HepG2 (cell line): ENCODE measurements at regions not wholly inside any gene's neighbourhood (a gene's known extent, or its start where the extent isn't known, plus 50 kb on each side); places are given as distances from the start of the nearest gene placed in this dataset.

Experiments
- ATAC-seq: fragments of 200-7000 bp; cut with Tn5 transposase; 3 replicates; pipeline ENCODE4 v1.9.1; 2020; ENCODE audit warnings: mild to moderate bottlenecking, moderate library complexity
- BruUV-seq: library from RNA; stranded (reverse); fragments of 400-500 nt; replicated peaks from 2 replicates; lab custom pipeline; 2021; lab: Mats Ljungman, UMichigan
- CTCF ChIA-PET: fragments of 300-600 bp; formaldehyde crosslinking; extraction: SDS; loops from one replicate; lab custom pipeline; 2021; ENCODE audit warnings: low total read pairs, inconsistent platforms, low intra/inter-chr PET ratio; lab: Yijun Ruan, JAX
- POLR2A ChIA-PET: fragments of 350-600 bp; sonication (Branson Sonifier 250); formaldehyde crosslinking; loops from one replicate; lab custom pipeline; 2020; ENCODE audit warnings: antibody characterized with exemption, inconsistent platforms; lab: Yijun Ruan, JAX
- DNase-seq: peaks from one replicate; pipeline ENCODE4 v3.0.0-alpha.2; 2015; ENCODE audit warnings: low spot score
- FAIRE-seq: peaks from 3 replicates; lab custom pipeline; 2011; peaks lifted over from hg19 to GRCh38; lab: Jason Lieb, UNC
- H2AFZ ChIP-seq: one replicate; pipeline ENCODE4 v1.6.1; 2011; ENCODE audit warnings: low read length, inconsistent platforms
- H3K27ac ChIP-seq: fragments of 300-600 bp; 3 replicates; pipeline ENCODE4 v1.8.0; 2011; ENCODE audit warnings: mixed run types, mild to moderate bottlenecking, mixed read lengths, low read length, inconsistent platforms; ENCODE audit not compliant: insufficient read depth; ENCODE audit errors: extremely low read length
- H3K27me3 ChIP-seq, 2 experiments: fragments of 200-600 bp in 1 of 2; 2 replicates in 1 of 2; 3 replicates in 1 of 2; pipeline versions ENCODE4 v1.6.0 to v1.8.0; 2011; ENCODE audit warnings: low read length in 2 of 2, mild to moderate bottlenecking in 2 of 2, moderate library complexity in 2 of 2, inconsistent platforms in 1 of 2; ENCODE audit not compliant: insufficient read depth in 2 of 2, control insufficient read depth in 1 of 2
- H3K36me3 ChIP-seq, 2 experiments: fragments of 200-600 bp in 1 of 2; replicated peaks in 1 of 2; 2 replicates in 1 of 2; 3 replicates in 1 of 2; pipeline versions ENCODE4 v1.5.1 to v1.8.0; 2011; ENCODE audit warnings: low read length in 2 of 2, inconsistent platforms in 1 of 2; ENCODE audit not compliant: insufficient read depth in 2 of 2, control insufficient read depth in 1 of 2
- H3K4me1 ChIP-seq: 2 replicates; pipeline ENCODE4 v1.5.1; 2012; ENCODE audit warnings: low read length, inconsistent platforms; ENCODE audit not compliant: insufficient read depth
- H3K4me2 ChIP-seq: 2 replicates; pipeline ENCODE4 v1.6.0; 2011; ENCODE audit warnings: low read depth, low read length, inconsistent platforms
- H3K4me3 ChIP-seq, 3 experiments: fragments of 200-600 bp in 1 of 3; sonication (generic), shearing (Covaris generic) in 1 of 3; replicated peaks in 1 of 3; 2 replicates each; pipeline ENCODE4 v1.5.1; 2011 to 2016; ENCODE audit warnings: low read length in 3 of 3, inconsistent platforms in 2 of 3, low read depth in 2 of 3, mild to moderate bottlenecking in 2 of 3, control low read depth in 1 of 3, mixed read lengths in 1 of 3; ENCODE audit not compliant: insufficient read depth in 1 of 3
- H3K79me2 ChIP-seq: one replicate; pipeline ENCODE4 v1.6.1; 2011; ENCODE audit warnings: low read length, inconsistent platforms; ENCODE audit not compliant: insufficient read depth
- H3K9ac ChIP-seq: 2 replicates; pipeline ENCODE4 v1.6.0; 2011; ENCODE audit warnings: mild to moderate bottlenecking, low read depth, low read length, inconsistent platforms; ENCODE audit not compliant: insufficient read depth
- H3K9me3 ChIP-seq: 2 replicates; pipeline ENCODE4 v1.5.1; 2012; ENCODE audit warnings: mild to moderate bottlenecking, low read length
- H4K20me1 ChIP-seq: 2 replicates; pipeline ENCODE4 v1.6.0; 2011; ENCODE audit warnings: inconsistent platforms, mild to moderate bottlenecking, low read length, moderate library complexity; ENCODE audit not compliant: insufficient read depth
- BCL6 ChIP-seq: IDR thresholded peaks from 2 replicates; pipeline ENCODE4 v1.6.1; 2016; ENCODE audit warnings: missing genetic modification reagents, missing compliant biosample characterization
- GATAD2A ChIP-seq: IDR thresholded peaks from 2 replicates; pipeline ENCODE4 v1.6.1; 2016
- KLF9 ChIP-seq: IDR thresholded peaks from 2 replicates; pipeline ENCODE4 v1.6.1; 2016; ENCODE audit warnings: low read depth
- NFYC ChIP-seq: IDR thresholded peaks from 2 replicates; pipeline ENCODE4 v1.6.1; 2016; ENCODE audit warnings: missing genetic modification reagents, missing compliant biosample characterization
- SKIL ChIP-seq: sonication (generic); formaldehyde crosslinking; IDR thresholded peaks from 2 replicates; pipeline ENCODE4 v1.8.0; 2022; ENCODE audit warnings: missing genetic modification reagents, mild to moderate bottlenecking, moderate library complexity, borderline replicate concordance
- SRY ChIP-seq: sonication (generic); formaldehyde crosslinking; IDR thresholded peaks from 2 replicates; pipeline ENCODE4 v1.8.0; 2022; ENCODE audit warnings: mild to moderate bottlenecking, missing genetic modification reagents
- TAF1 ChIP-seq: sonication (generic); formaldehyde crosslinking; IDR thresholded peaks from 2 replicates; pipeline ENCODE4 v1.4.0; 2020; ENCODE audit warnings: missing genetic modification reagents
- U2AF1 ChIP-seq: fragments of 200-400 bp; formaldehyde crosslinking; optimal IDR thresholded peaks from 2 replicates; pipeline ENCODE3; 2017; ENCODE audit warnings: mild to moderate bottlenecking, low read depth, low read length
- ZC3H4 ChIP-seq: sonication (generic); formaldehyde crosslinking; IDR thresholded peaks from 2 replicates; pipeline ENCODE4 v1.4.0; 2020; ENCODE audit warnings: missing genetic modification reagents, borderline replicate concordance
- ZFAT ChIP-seq: sonication (generic); formaldehyde crosslinking; conservative IDR thresholded peaks from 2 replicates; pipeline ENCODE4 v1.8.1; 2023; ENCODE audit warnings: missing genetic modification reagents, inconsistent platforms
- ZMYM2 ChIP-seq: sonication (generic); formaldehyde crosslinking; IDR thresholded peaks from 2 replicates; pipeline ENCODE4 v1.8.0; 2022; ENCODE audit warnings: mild to moderate bottlenecking, missing genetic modification reagents
- ZNF232 ChIP-seq: sonication (generic); formaldehyde crosslinking; IDR thresholded peaks from 2 replicates; pipeline ENCODE4 v1.4.0; 2020; ENCODE audit warnings: missing genetic modification reagents, borderline replicate concordance
- ZNF280B ChIP-seq: sonication (generic); formaldehyde crosslinking; IDR thresholded peaks from 2 replicates; pipeline ENCODE4 v1.5.0; 2020; ENCODE audit warnings: missing genetic modification reagents, mild to moderate bottlenecking, borderline replicate concordance
- ZNF282 ChIP-seq: fragments of 450-650 bp; IDR thresholded peaks from 2 replicates; pipeline ENCODE4 v1.6.1; 2018; ENCODE audit not compliant: partially characterized antibody
- ZNF34 ChIP-seq: sonication (generic); formaldehyde crosslinking; IDR thresholded peaks from 2 replicates; pipeline ENCODE4 v1.4.0; 2020; ENCODE audit warnings: mild to moderate bottlenecking, missing genetic modification reagents, borderline replicate concordance
- ZNF451 ChIP-seq: sonication (generic); formaldehyde crosslinking; IDR thresholded peaks from 2 replicates; pipeline ENCODE4 v1.5.0; 2020; ENCODE audit warnings: mild to moderate bottlenecking, missing genetic modification reagents
- ZNF713 ChIP-seq: sonication (generic); formaldehyde crosslinking; IDR thresholded peaks from 2 replicates; pipeline ENCODE4 v1.4.0; 2020; ENCODE audit warnings: mild to moderate bottlenecking, missing genetic modification reagents
- ZSCAN20 ChIP-seq: sonication (generic); formaldehyde crosslinking; IDR thresholded peaks from 2 replicates; pipeline ENCODE4 v1.4.0; 2020; ENCODE audit warnings: missing genetic modification reagents, mild to moderate bottlenecking, borderline replicate concordance
- ZSCAN22 ChIP-seq: sonication (generic); formaldehyde crosslinking; IDR thresholded peaks from 2 replicates; pipeline ENCODE4 v1.4.0; 2020; ENCODE audit warnings: mild to moderate bottlenecking, missing genetic modification reagents
- WGBS: methylation state at CpG from one replicate; pipeline ENCODE4 v1.1.6; 2017; ENCODE audit warnings: low lambda C conversion rate; 5-methylcytosine and 5-hydroxymethylcytosine counted together
- in situ Hi-C: cut with HindIII; loops from 2 replicates; pipeline ENCODE4 v1.10.0; 2017; ENCODE audit warnings: low pct_unique_long_range_greater_than_20kb; ENCODE audit not compliant: extremely low pct_ligation_motif_present
- intact Hi-C: fragments of 100-400 bp; cut with micrococcal nuclease; formaldehyde crosslinking; loops from one replicate; pipeline ENCODE4 v1.10.0; 2022; ENCODE audit not compliant: unreplicated experiment

GRCh38 chr4:84091266-84091665, 407.8 kb downstream of the NKX6-1 start (continued):
- no peak for TF ChIP-seq SKIL (CRISPR knock-in tag)
- no peak for TF ChIP-seq ZFAT
- TF ChIP-seq BCL6 (CRISPR knock-in tag): no peak
- no peak for TF ChIP-seq ZNF280B (CRISPR knock-in tag)
- TF ChIP-seq GATAD2A (CRISPR knock-in tag): no peak

GRCh38 chr4:84089652-84090437, 409.2 kb downstream of the NKX6-1 start:
- DNase-seq (no peak), ATAC-seq (no peak), FAIRE-seq (no peak)
- H3K4me1 ChIP-seq: no peaks in the 10 kb centered on the region
- CTCF ChIA-PET: no interaction called here
- no peaks in the 10 kb centered on the region; a peak in 1 of 5 replicates for H3K27me3 ChIP-seq
- no peaks in the 10 kb centered on the region for H3K9me3 ChIP-seq
- WGBS: 1% methylated on average over 5 of the region's 5 CpGs
- no peaks in the 10 kb centered on the region for H3K36me3 ChIP-seq
- H3K27ac ChIP-seq: no peak overlapping the region
- no peak overlapping the region for H3K4me3 ChIP-seq
- no peaks in the 10 kb centered on the region for H4K20me1 ChIP-seq
- no peaks in the 10 kb centered on the region for H3K79me2 ChIP-seq
- no peak overlapping the region for H3K4me2 ChIP-seq
- POLR2A ChIA-PET: no interaction called here
- H2AFZ ChIP-seq: no peak overlapping the region
- TF ChIP-seq KLF9: no peak
- TF ChIP-seq SRY: no peak
- TF ChIP-seq ZSCAN22 (CRISPR knock-in tag): no peak
- TF ChIP-seq ZNF232 (CRISPR knock-in tag): no peak
- TF ChIP-seq NFYC (CRISPR knock-in tag): no peak
- no peak for TF ChIP-seq ZNF713
- TF ChIP-seq ZC3H4 (CRISPR knock-in tag): no peak
- TF ChIP-seq TAF1 (CRISPR knock-in tag): no peak
- TF ChIP-seq U2AF1: no peak
- no peak for TF ChIP-seq ZSCAN20 (CRISPR knock-in tag)
- no peak for TF ChIP-seq ZNF282
- no peak for TF ChIP-seq ZNF451
- TF ChIP-seq ZNF34 (CRISPR knock-in tag): no peak
- no peak for TF ChIP-seq ZMYM2 (CRISPR knock-in tag)
- no peak overlapping the region for H3K9ac ChIP-seq
- intact Hi-C loops (no loop called here), in situ Hi-C loops (no loop called here)
- BruUV-seq: no TSS peak
